SK-MEL-5 (cell line): ENCODE measurements at regions not wholly inside any gene's neighbourhood (a gene's known extent, or its start where the extent isn't known, plus 50 kb on each side); places are given as distances from the start of the nearest gene placed in this dataset.
"Not testable (repeated sequence)": the region's sequence is repeated elsewhere in the genome, so short reads cannot be mapped to it uniquely, and the experiment has no call there.

ENCODE experiments used
- DNase-seq: peaks from one replicate; pipeline ENCODE4 v3.0.0-alpha.2; 2016; ENCODE audit warnings: low read depth, low spot score
- in situ Hi-C: cut with HindIII; loops from 2 replicates; pipeline ENCODE4 v1.10.0; 2016; ENCODE audit warnings: low sequenced_read_pairs, high pct_unique_total_duplicates, low pct_unique_long_range_greater_than_20kb

DNA sequence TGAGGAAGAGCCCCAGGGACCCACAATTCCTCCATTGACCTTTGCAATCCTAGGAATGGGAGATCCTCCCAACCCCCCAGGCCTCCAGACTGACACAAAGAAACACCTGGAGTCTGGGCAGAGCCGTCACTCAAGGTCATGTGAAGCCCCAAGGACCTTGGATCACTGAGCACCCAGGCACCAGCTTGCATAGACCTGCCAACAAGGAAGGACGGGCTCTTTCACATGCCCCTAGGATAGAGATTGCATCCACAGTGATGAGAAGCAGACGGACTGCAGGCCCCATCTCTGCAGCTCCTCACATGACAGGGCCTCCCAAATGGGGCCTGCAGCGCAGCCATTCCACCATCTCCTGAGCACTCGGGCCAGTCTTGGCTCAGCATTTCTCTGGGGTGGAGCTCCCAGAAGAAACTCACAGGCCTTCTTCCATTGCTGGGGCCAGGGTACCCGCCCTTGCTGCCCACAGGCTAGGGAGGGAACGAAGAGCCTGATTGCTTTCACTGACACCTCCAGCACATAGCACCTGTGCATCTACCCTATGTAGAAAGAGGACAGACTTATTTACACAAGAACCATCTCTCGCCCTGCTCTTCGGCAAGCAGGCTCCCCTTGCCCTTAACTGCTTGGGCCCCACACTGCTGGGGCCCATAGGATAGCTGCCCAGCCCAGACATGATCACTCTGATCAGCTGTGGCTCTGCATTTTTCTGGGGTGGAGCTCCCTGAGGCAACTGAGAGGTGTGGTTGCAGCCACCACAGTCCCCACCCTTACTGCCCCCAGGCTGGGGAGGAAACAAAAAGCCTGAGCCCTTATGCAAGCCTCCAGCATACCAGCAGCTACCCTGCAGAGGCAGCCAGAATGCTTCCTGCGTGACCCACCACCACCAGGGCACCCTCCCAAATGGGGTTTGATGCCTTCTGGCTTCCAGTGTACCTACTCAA lies 185.7 kb upstream of the ZCCHC13 start:
- no peak for DNase-seq
- in situ Hi-C loops: no loop called here

DNA sequence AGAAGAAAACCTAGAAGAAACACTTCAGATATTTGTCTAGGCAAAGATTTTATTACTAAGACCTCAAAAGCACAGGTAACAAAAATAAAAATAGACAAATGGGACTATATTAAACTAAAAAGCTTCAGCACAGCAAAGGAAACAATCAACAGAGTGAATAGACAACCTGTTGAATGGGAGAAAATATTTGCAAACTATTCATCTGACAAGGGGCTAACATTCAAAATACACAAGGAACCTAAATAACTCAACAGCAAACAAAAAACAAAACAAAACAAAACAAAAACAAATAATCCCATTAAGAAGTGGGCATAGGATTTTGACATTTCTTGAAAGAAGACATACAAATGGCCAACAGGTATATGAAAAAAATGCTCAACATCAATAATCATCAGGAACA lies 192.7 kb upstream of the ZCCHC13 start:
- no peak for DNase-seq
- in situ Hi-C loops: no loop called here

DNA sequence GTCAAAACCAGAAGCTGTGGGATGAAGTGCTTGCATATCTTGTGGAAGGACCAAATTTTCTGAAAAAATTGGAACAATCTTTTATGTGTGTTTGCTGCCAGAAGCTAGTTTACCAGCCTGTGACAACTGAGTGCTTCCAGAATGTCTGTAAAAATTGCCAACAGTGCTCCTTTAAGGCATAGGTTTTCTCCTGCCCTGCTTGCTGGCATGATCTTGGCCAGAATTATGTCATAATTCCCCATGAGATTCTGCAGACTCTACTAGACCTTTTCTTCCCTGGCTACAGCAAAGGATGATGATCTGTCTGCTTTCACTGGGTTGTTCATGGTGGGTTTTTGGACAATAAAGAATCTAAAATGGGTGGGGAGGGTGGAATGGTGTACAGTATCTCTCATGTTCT lies 196.3 kb upstream of the ZCCHC13 start:
- DNase-seq: no peak
- in situ Hi-C loops: no loop called here

DNA sequence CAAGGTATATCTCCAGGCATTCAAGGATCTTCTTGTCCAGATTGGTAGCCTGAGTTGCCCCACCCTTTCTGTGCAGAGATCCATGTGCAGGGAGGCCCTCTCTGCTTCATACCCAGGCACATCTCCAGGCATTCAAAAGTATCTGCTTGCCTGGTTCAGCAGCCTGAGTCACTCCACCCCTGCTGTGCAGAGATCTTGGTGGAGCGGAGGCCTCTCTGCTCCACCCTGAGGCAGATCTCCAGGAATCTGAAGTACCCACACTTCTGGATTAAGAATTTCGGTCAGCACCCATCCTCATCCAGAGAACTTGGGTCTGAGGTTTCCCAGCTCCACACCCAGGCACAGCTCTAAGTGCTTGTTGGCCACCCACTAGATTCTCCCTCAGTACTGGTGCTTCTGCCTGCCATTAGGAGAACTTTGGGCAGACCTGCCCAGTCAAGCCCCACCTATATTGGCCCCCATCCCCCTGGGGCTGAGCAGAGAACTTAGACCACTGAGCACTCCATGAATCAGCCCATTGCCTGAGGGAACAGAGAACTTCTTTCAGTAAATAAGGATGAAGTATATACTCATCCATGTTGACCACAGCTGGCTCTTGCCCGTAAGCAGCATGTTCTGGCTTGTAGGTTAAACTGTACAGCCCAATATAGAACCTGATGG lies 199.5 kb upstream of the ZCCHC13 start:
- in situ Hi-C loops: no loop called here
- no peak for DNase-seq

DNA sequence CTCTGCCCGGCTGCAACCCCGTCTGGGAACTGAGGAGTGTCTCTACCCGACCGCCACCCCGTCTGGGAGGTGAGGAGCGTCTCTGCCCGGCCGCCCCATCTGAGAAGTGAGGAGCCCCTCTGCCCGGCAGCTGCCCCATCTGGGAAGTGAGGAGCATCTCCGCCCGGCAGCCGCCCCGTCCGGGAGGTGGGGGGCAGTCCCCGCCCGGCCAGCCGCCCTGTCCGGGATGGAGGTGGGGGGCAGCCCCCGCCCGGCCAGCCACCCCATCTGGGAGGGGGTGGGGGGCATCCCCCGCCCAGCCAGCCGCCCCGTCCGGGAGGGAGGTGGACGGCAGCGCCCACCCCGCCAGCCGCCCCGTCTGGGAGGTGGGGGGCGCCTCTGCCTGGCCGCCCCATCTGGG lies 205.6 kb upstream of the ZCCHC13 start:
- DNase-seq, in situ Hi-C loops: not testable (repeated sequence)

DNA sequence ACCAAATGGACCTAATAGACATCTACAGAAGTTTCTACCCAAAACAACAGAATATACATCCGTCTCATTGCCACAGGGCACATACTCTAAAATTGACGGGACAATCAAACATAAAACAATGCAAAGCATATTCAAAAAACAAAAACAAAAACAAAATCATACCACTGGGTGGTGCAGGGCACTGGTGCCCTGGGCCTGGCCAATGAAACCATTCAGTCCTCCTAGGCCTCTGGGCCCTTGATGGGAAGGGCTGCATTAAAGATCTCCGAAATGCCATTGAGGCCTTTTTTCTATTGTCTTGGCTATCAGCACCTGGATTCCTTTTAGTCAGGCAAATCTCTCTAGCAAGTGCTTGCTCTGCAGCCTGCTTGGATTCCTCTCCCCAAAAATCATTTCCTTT lies 213.9 kb upstream of the ZCCHC13 start:
- in situ Hi-C loops: no loop called here
- no peak for DNase-seq

DNA sequence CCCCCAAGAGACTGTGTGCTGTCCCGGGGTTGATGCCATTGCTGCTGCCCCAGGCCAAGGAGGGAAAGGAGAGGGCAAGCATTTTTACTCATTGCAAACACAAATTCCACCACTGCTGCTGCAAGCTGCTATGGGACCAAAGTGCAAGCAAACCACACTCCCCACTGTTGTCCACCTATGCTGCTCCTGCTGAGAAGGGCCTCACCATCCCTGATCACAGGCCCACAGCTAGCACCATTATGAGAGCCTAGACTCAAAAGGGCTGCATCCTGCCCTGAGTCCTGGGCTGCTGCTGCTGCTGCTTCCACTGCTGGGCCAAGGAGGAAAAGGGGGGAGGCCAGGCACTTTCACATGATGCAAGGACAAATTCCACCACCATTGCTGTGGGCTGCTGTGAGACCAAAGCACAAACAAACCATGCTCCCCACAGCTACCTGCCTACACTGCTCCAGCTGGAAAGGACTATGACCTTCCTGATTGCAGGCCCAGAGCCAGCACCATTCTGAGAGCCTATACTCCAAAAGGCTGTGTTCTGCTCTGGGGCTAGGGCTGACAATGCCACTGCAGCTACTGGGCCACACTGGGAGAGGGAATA lies 218.2 kb upstream of the ZCCHC13 start:
- in situ Hi-C loops: no loop called here
- no peak for DNase-seq

DNA sequence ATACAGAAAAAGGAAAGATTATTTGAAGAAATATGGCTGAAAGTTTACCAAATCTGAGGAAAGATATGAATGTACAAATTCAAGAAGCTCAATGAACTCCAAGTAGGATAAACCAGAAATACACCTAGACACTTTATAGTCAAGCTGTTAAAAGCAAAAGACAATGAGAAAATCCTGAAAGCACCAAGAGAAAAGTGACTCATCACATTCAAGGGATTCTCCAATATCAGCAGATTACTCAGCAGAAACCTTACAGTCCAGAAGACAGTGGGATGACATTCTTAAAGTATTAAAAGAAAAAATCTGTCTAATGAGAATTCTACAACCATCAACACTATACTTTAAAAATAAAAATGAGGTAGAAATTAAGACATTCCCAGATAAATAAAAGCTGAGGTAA lies 223.8 kb upstream of the ZCCHC13 start:
- no peak for DNase-seq
- in situ Hi-C loops: no loop called here

DNA sequence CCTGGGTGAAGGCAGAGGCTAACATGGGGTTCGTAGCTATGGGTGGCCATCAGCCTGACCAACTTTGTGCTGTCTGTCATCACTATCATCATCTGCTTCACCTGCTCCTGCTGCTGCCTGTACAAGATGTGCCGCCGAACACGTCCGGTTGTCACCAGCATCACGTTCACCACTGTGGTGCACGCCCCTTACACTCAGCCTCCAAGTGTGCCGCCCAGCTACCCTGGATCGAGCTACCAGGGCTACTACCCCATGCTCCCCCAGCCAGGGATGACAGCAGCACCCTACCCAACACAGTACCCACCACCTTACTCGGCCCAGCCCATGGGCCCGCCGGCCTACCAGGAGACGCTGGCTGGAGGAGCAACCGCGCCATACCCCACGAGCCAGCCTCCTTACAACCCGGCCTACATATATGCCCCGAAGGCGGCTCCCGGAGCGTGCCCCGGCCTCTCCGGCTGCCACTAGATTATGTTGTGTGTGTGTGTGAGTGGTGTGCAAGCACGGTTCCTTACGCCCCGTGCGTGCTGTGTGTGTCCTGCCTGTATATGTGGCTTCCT lies 213.4 kb upstream of the XIST start:
- in situ Hi-C loops: no loop called here
- no peak for DNase-seq

DNA sequence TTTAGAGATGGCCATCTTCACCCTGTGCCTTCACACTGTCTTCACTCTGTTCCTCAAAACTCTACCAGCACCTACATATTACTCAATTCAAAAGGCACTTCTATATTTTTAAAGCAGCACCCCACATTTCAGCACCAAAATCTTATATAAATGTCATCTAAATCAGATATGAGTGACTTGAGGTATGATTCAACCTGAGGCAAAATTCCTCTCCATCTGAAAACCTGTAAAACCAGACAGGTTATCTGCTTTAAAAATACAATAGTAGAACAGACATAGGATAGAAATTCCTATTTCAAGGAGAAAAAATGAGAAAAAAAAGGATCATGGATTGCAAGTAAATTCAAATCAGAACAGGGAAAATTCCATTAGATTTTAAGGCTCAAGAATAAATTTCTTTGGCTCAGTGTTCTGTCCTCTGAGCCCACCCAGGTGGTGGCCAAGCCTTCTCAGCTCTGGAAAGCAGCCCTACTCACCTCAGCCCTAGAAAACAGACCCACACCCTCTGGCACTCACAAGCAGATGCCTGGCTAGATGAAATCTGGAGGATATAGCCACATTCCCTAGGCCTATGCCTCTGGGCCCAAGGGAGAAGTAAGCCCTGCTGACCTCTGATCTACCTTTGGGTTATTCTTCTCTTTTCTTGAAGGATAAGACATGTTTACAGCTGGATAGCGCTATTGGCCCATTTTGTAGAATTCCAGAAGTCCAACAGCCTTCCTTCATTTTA lies 211.1 kb upstream of the XIST start:
- in situ Hi-C loops: no loop called here
- DNase-seq: no peak

DNA sequence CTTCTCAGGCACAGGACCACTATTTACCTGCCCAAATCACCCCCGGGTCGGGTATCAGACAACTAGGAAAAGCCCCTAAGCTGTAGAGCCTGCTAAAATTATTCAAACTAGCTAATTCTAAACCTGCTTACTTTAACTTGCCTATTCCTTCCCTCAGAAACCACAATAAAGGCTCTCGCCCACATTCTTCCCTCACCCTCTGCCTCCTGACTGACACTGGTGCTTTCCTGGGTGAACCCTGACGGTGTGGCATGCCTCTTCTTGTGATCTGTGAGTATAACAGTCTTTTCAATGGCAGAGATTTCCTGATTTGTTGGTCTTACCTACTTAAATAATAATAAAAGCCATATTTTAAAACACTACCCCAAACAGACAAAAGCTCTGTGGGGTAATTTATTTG lies 209.4 kb upstream of the XIST start:
- in situ Hi-C loops: no loop called here
- DNase-seq: no peak

DNA sequence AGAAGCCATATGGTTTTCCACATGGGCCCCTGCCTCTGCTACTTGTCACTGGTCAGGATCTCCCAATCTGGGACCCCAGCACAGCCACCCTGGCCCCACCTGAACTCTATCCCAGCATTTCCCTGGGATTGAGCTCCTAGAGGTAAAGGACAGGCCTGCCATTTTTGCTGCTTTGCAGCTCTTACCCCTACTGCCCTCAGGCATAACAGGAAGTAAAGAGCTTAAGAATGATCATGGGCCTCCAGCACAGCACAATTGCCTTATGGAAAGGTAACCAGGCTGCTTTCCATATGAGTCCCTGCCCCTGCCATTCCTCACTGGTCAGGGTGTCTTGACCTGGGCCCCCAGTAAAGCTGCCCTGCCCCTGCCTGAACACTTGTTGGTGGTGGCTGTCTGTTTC lies 196.6 kb upstream of the XIST start:
- DNase-seq: peak; percentile 1
- in situ Hi-C loops: no loop called here

DNA sequence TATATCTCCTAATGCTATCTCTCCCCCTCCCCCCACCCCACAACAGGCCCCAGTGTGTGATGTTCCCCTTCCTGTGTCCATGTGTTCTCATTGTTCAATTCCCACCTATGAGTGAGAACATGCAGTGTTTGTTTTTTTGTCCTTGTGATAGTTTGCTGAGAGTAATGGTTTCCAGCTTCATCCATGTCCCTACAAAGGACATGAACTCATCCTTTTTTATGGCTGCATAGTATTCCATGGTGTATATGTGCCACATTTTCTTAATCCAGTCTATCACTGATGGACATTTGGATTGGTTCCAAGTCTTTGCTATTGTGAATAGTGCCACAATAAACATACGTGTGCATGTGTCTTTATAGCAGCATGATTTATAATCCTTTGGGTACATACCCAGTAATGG lies 181.6 kb upstream of the XIST start:
- DNase-seq, in situ Hi-C loops: not testable (repeated sequence)

DNA sequence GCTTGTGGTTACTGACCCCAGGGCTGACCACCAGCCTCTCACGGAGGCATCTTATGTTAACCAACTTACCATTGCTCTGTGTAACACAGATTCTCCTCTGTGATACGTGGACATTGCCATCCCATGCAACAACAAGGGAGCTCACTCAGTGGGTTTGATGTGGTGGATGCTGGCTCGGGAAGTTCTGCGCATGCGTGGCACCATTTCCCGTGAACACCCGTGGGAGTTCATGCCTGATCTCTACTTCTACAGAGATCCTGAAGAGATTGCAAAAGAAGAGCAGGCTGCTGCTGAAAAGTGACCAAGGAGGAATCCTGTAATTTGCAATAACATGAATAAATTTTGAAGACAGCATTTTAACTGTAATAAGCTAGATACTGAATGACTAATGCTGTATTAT lies 179.0 kb upstream of the XIST start:
- not testable (repeated sequence) for DNase-seq

DNA sequence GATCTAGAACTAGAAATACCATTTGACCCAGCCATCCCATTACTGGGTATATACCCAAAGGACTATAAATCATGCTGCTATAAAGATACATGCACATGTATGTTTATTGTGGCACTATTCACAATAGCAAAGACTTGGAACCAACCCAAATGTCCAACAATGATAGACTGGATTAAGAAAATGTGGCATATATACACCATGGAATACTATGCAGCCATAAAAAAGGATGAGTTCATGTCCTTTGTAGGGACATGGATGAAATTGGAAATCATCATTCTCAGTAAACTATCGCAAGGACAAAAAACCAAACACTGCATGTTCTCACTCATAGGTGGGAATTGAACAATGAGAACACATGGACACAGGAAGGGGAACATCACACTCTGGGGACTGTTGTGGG lies 178.3 kb upstream of the XIST start:
- in situ Hi-C loops, DNase-seq: not testable (repeated sequence)

More for the DNA sequence above, 179.0 kb upstream of the XIST start:
- in situ Hi-C loops: not testable (repeated sequence)

DNA sequence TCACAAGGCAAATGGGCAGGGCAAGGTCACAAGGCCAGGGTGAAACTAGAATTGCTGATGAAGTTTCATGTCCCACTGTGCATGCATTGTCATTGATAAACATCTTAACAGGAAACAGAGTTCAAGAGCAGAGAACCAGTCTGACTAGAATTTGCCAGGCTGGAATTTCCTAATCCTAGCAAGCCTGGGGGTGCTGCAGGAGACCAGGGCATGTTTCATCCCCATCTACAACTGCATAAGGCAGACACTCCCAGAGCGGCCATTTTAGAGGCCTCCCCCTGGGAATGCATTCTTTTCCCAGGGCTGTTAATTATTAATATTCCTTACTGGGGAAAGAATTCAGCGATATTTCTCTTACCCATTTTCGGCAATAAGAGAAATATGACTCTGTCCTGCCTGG lies 172.6 kb upstream of the XIST start:
- DNase-seq, in situ Hi-C loops: not testable (repeated sequence)

DNA sequence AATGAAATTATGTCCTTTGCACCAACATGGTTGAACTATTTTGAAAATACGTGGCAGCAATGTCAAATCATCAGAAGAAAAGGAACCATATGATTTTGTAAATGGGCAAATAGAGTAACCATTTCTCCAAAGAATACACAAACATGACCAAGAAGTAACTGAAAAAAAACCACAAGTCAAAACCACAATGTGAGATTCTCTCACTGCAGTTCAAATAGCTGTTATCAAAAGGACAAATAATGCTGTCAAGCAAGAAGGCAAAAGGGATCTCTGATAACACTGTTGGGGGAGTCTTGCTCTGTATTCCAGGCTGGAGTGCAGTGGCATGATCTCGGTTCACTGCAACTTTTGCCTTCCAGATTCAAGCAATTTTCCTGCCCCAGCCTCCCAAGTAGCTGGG lies 170.7 kb upstream of the XIST start:
- DNase-seq: no peak
- in situ Hi-C loops: no loop called here

DNA sequence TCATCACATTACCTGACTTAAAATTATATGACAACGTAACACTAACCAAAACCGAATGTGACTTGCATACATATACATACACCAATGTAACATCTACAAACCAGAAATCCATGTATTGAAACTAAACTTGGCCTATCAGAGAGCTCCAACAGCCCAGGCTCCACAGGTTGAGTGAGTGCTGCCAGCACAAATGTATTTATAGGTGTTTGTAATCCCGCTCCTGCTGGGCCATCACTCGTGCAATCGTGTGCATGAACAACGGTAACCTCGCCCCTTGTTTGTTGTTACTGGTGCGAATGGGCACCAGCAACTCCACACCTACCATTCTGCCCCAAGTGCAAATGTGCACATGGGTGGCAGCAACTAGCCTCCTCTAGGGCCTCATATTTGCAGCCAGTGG lies 165.7 kb upstream of the XIST start:
- no peak for DNase-seq

More for the DNA sequence above, 165.7 kb upstream of the XIST start:
- in situ Hi-C loops: no loop called here
